ENCODE measurements at regions not wholly inside any gene's neighbourhood (a gene's known extent, or its start where the extent isn't known, plus 50 kb on each side); places are given as distances from the start of the nearest gene placed in this dataset.
"Not testable (repeated sequence)": the region's sequence is repeated elsewhere in the genome, so short reads cannot be mapped to it uniquely, and the experiment has no call there.

DNA sequence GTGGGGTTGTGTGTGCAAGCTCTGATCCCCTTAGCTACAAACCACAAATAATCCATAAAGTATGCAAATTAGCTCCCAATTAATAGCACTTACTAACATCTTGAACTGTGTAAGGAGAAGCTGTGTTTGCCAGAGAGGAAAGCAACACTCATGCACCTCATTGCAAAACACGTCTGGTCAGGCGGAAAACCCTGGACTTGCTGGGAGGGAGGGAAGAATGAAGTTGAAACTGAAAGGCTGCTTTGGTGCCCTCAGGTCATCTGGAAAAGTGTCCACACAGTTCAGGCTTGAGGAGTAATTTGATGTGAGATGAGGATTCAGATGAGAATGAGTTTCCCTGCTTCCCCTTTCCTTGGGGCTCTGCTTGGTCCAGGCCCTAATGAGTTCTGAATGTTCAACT, 185.5 kb upstream of the ANKRD28 start:
- FAIRE-seq (peak; percentile 58), DNase-seq (ENCODE audit: low read depth) (peak; percentile 91)
- no peaks in the 10 kb centered on the region for H3K36me3 ChIP-seq (ENCODE audit: control insufficient read depth, insufficient read depth, low read length)
- no peak overlapping the region for H3K4me3 ChIP-seq (ENCODE audit: low read depth, low read length)
- no peaks in the 10 kb centered on the region for H3K27me3 ChIP-seq (ENCODE audit: control insufficient read depth, insufficient read depth, low read length)
- TF ChIP-seq, protein P1, sequence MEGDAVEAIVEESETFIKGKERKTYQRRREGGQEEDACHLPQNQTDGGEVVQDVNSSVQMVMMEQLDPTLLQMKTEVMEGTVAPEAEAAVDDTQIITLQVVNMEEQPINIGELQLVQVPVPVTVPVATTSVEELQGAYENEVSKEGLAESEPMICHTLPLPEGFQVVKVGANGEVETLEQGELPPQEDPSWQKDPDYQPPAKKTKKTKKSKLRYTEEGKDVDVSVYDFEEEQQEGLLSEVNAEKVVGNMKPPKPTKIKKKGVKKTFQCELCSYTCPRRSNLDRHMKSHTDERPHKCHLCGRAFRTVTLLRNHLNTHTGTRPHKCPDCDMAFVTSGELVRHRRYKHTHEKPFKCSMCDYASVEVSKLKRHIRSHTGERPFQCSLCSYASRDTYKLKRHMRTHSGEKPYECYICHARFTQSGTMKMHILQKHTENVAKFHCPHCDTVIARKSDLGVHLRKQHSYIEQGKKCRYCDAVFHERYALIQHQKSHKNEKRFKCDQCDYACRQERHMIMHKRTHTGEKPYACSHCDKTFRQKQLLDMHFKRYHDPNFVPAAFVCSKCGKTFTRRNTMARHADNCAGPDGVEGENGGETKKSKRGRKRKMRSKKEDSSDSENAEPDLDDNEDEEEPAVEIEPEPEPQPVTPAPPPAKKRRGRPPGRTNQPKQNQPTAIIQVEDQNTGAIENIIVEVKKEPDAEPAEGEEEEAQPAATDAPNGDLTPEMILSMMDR (IDR thresholded peaks at IDR 0.05; ENCODE audit: insufficient read depth, low read length, severe bottlenecking): no peak

DNA sequence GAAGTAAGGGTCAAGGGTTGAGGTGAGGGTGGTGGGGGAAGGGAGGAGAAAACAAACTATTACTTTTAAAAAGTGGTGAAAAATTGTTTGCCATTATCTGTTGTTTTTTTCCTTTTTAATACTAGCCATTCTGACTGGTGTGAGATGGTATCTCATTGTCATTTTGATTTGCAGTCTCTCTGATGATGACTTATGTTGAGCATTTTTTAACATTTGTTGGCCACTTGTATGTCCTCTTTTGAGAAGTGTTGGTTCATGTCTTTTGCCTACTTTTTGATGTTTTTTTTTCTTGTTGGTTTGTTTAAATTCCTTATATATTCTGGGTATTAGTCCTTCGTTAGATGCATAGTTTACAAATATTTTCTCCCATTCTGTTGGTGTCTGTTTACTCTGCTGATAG, 185.9 kb upstream of the ANKRD28 start:
- DNase-seq (ENCODE audit: low read depth) (no peak), FAIRE-seq (no peak)
- Histone ChIP-seq H3K27me3 (ENCODE audit: control insufficient read depth, insufficient read depth, low read length) (no peaks in the 10 kb centered on the region), H3K4me3 (ENCODE audit: low read depth, low read length) (no peak overlapping the region), H3K36me3 (ENCODE audit: control insufficient read depth, insufficient read depth, low read length) (no peaks in the 10 kb centered on the region)
- TF ChIP-seq, protein P1 (IDR thresholded peaks at IDR 0.05; ENCODE audit: insufficient read depth, low read length, severe bottlenecking): no peak

DNA sequence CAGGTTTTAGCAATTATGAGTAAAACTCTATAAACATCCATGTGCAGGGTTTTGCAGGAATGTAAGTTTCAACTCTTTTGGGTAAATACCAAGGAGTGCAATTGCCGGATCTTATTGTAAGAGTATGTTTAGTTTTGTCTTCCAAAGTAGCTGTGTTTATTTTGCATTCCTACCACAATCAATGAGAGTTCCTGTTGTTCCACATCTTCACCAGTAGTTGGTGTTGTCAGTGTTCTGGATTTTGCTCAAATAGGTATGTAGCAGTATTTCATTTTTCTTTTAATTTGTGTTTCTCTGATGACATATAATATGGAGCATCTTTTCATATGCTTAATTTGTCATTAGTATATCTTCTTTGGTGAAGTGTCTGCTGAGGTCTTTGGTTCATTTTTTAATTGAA, 185.1 kb upstream of the GALNT15 start:
- DNase-seq (ENCODE audit: low read depth) (peak; percentile 18), FAIRE-seq (no peak)
- Histone ChIP-seq H3K36me3 (ENCODE audit: control insufficient read depth, insufficient read depth, low read length) (no peaks in the 10 kb centered on the region), H3K4me3 (ENCODE audit: low read depth, low read length) (no peak overlapping the region), H3K27me3 (ENCODE audit: control insufficient read depth, insufficient read depth, low read length) (no peaks in the 10 kb centered on the region)
- TF ChIP-seq, protein P1 (IDR thresholded peaks at IDR 0.05; ENCODE audit: insufficient read depth, low read length, severe bottlenecking): peak; percentile 28

DNA sequence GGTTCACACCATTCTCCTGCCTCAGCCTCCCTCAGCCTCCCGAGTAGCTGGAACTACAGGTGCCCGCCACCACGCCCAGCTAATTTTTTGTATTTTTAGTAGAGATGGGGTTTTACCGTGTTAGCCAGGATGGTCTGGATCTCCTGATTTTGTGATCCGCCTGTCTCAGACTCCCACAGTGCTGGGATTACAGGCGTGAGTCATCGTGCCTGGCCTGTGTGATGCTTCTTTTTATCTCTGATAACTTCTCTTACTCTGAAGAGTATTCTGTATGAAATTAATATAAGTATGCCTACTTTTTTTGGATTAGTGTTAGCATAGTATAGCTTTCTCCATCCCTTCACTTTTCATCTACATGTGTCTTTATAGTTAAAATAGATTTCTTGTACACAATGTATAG, 180.8 kb upstream of the GALNT15 start:
- not testable (repeated sequence) for FAIRE-seq

DNA sequence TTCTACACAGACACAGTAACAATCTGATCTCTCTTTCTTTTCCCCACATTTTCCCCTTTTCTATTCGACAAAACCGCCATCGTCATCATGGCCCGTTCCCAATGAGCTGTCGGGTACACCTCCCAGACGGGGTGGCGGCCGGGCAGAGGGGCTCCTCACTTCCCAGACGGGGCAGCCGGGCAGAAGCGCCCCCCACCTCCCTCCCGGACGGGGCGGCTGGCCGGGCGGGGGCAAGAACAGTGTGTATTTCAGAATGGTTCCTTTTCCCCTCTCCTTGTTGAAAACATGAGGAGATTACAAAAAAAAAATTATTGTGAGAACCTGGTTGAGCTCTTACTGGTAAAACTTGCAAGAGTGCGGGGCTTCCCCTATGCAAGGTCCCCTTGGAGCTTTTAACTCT, 178.0 kb upstream of the GALNT15 start:
- not testable (repeated sequence) for H3K4me3 ChIP-seq (ENCODE audit: low read depth, low read length); DNase-seq (ENCODE audit: low read depth); H3K36me3 ChIP-seq (ENCODE audit: control insufficient read depth, insufficient read depth, low read length); FAIRE-seq; H3K27me3 ChIP-seq (ENCODE audit: control insufficient read depth, insufficient read depth, low read length)

More for the DNA sequence above, 180.8 kb upstream of the GALNT15 start:
- H3K27me3 ChIP-seq (ENCODE audit: control insufficient read depth, insufficient read depth, low read length); DNase-seq (ENCODE audit: low read depth); H3K36me3 ChIP-seq (ENCODE audit: control insufficient read depth, insufficient read depth, low read length); H3K4me3 ChIP-seq (ENCODE audit: low read depth, low read length): not testable (repeated sequence)

DNA sequence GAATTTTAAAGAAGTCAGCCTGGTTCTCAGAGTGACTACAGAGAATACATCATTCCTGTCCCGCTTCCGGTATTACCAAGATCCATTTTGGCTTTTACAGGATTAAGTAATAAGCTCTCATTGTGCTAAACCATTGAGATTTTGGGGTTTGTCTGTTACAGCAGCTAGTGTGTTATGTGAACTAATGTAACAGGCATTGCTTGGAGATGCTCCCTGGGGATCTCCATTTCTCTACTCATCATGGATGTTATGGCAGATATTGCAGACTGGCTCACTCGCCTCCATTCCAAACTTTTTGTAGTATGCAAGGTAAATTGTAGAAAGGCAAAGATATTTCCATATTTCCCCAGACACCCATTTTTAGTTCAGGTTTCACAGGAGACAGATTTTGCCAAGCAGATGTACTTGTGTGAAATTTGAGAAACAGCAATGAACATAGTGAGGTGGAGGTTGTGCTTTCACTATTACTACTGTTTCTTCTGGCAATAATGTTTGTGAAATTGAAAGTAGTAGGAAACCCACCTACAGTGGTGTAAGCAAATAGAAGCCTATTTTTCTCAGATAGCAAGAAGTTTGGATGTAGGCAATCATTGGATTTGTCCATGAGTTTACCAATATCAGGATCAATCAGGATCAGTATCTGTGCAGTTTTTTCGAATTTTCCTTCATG, 177.1 kb upstream of the GALNT15 start:
- H3K4me3 ChIP-seq (ENCODE audit: low read depth, low read length): no peak overlapping the region
- DNase-seq (ENCODE audit: low read depth) (no peak), FAIRE-seq (no peak)
- H3K27me3 ChIP-seq (ENCODE audit: control insufficient read depth, insufficient read depth, low read length): no peaks in the 10 kb centered on the region
- TF ChIP-seq, protein P1 (IDR thresholded peaks at IDR 0.05; ENCODE audit: insufficient read depth, low read length, severe bottlenecking): no peak
- H3K36me3 ChIP-seq (ENCODE audit: control insufficient read depth, insufficient read depth, low read length): no peaks in the 10 kb centered on the region

DNA sequence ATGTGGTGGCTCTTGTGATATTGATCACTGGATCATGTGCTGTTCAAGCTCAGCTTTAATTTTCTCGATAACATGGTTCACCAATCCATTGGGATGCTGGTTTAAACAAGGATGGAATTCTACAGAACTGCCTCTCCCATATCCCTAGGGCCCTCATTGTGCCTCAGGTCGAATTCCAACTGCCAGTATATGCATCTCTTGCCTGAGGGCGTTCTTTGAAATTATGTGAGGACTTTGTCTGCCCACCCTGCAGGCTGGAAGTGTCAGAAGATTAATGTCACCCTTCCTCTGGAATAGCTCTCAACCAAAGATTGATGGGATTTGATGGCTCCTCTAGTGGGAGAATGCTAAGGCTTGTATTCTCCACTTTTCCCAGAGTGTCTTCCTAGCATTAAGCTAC, 175.6 kb upstream of the GALNT15 start:
- Histone ChIP-seq H3K27me3 (ENCODE audit: control insufficient read depth, insufficient read depth, low read length) (no peaks in the 10 kb centered on the region), H3K36me3 (ENCODE audit: control insufficient read depth, insufficient read depth, low read length) (no peaks in the 10 kb centered on the region), H3K4me3 (ENCODE audit: low read depth, low read length) (no peak overlapping the region)
- TF ChIP-seq, protein P1 (IDR thresholded peaks at IDR 0.05; ENCODE audit: insufficient read depth, low read length, severe bottlenecking): no peak
- FAIRE-seq (no peak), DNase-seq (ENCODE audit: low read depth) (no peak)
